NB4 (cell line): ENCODE measurements at regions not wholly inside any gene's neighbourhood (a gene's known extent, or its start where the extent isn't known, plus 50 kb on each side); places are given as distances from the start of the nearest gene placed in this dataset.

ENCODE experiments used
- CTCF ChIP-seq: IDR thresholded peaks from one replicate; pipeline ENCODE4 v1.5.1; 2012; ENCODE audit warnings: low read depth, low read length
- MYC ChIP-seq: IDR thresholded peaks from 2 replicates; pipeline ENCODE4 v1.6.1; 2011; ENCODE audit warnings: low read depth, low read length
- POLR2A ChIP-seq: IDR thresholded peaks from 2 replicates; pipeline ENCODE4 v1.6.1; 2011; ENCODE audit warnings: mild to moderate bottlenecking; ENCODE audit not compliant: insufficient read length; ENCODE audit errors: extremely low read depth

GRCh38 chr15:93179072-93179471, 90.1 kb upstream of the RGMA start:
- no peak for TF ChIP-seq POLR2A
- TF ChIP-seq CTCF: no peak
- no peak for TF ChIP-seq MYC
